ENCODE measurements at regions not wholly inside any gene's neighbourhood (a gene's known extent, or its start where the extent isn't known, plus 50 kb on each side); places are given as distances from the start of the nearest gene placed in this dataset.

DNA sequence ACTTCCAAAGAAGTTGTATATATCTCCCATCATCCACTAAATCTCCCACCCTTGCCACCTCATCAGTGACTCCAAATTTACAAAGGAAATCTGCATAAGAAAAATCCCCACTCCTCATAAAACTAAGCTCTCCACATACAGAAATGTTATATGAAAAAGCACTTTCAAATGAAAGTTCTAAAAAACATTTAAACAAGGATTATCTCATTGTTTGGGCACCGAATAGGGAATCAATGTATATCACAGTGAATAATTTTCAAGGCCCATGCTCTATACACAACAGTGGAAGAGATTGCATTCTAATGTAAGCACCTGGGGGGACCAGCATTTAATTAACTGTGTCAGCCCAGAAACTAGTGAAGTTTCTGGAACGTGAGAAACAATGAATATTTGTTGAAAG lies 70.1 kb downstream of the OSR1 start:
- TF ChIP-seq CTCF (IDR thresholded peaks at IDR 0.05; ENCODE audit: low read depth, low read length, poor library complexity, severe bottlenecking) (no peak), EZH2phosphoT487 (IDR thresholded peaks at IDR 0.05; ENCODE audit: borderline replicate concordance, low read length) (no peak)

Data from DOHH2 (cell line).